ENCODE measurements at regions not wholly inside any gene's neighbourhood (a gene's known extent, or its start where the extent isn't known, plus 50 kb on each side); places are given as distances from the start of the nearest gene placed in this dataset.

- Histone ChIP-seq H3K9ac (ENCODE audit: insufficient read depth, low read length) (no peak overlapping the region), H3K9me3 (ENCODE audit: control insufficient read depth, insufficient read depth, low read depth, low read length) (no peaks in the 10 kb centered on the region), H3K27me3 (ENCODE audit: control insufficient read depth, insufficient read depth, low read length) (peaks cover 46% of the 10 kb centered on the region), H3K4me3 (replicated peaks in 1 of 4; ENCODE audit: control extremely low read depth in 1 of 4, insufficient read depth in 1 of 4, low read depth in 3 of 4, low read length in 4 of 4) (no peak overlapping the region), H3K36me3 (ENCODE audit: control insufficient read depth, insufficient read depth, low read length) (no peaks in the 10 kb centered on the region), H2AFZ (ENCODE audit: low read length) (no peak overlapping the region), H4K20me1 (ENCODE audit: control insufficient read depth, extremely low read depth, insufficient read depth, low read length) (no peaks in the 10 kb centered on the region), H3K4me2 (ENCODE audit: extremely low read depth, insufficient read depth, low read length) (no peak overlapping the region), H3K27ac (ENCODE audit: insufficient read depth, low read length) (no peak overlapping the region), H3K79me2 (ENCODE audit: control insufficient read depth, insufficient read depth, low read length) (no peaks in the 10 kb centered on the region), H3K4me1 (ENCODE audit: control insufficient read depth, extremely low read depth, insufficient read depth, low read length) (no peaks in the 10 kb centered on the region)
- TF ChIP-seq EZH2 (IDR thresholded peaks at IDR 0.05; ENCODE audit: low read length, missing control alignments), result no peak
- no peak for TF ChIP-seq CTCF (conservative IDR thresholded peaks at IDR 0.05 in 1 of 2, IDR thresholded peaks at IDR 0.05 in 1 of 2; ENCODE audit: low read depth in 1 of 2, low read length in 2 of 2)
- no peak for DNase-seq (ENCODE audit: low read depth in 2 of 2)
These were observed 98.0 kb downstream of the INHBB start for GRCh38 chr2:120443946-120444345.

GRCh38 chr2:120444691-120445240, 98.8 kb downstream of the INHBB start:
- Histone ChIP-seq H3K9ac (ENCODE audit: insufficient read depth, low read length) (no peak overlapping the region), H3K4me3 (replicated peaks in 1 of 4; ENCODE audit: control extremely low read depth in 1 of 4, insufficient read depth in 1 of 4, low read depth in 3 of 4, low read length in 4 of 4) (no peak overlapping the region), H3K4me1 (ENCODE audit: control insufficient read depth, extremely low read depth, insufficient read depth, low read length) (no peaks in the 10 kb centered on the region), H3K9me3 (ENCODE audit: control insufficient read depth, insufficient read depth, low read depth, low read length) (no peaks in the 10 kb centered on the region), H3K79me2 (ENCODE audit: control insufficient read depth, insufficient read depth, low read length) (no peaks in the 10 kb centered on the region), H3K36me3 (ENCODE audit: control insufficient read depth, insufficient read depth, low read length) (no peaks in the 10 kb centered on the region), H3K4me2 (ENCODE audit: extremely low read depth, insufficient read depth, low read length) (no peak overlapping the region), H3K27me3 (ENCODE audit: control insufficient read depth, insufficient read depth, low read length) (peaks cover 46% of the 10 kb centered on the region), H3K27ac (ENCODE audit: insufficient read depth, low read length) (no peak overlapping the region), H2AFZ (ENCODE audit: low read length) (no peak overlapping the region), H4K20me1 (ENCODE audit: control insufficient read depth, extremely low read depth, insufficient read depth, low read length) (no peaks in the 10 kb centered on the region)
- no peak for TF ChIP-seq EZH2 (IDR thresholded peaks at IDR 0.05; ENCODE audit: low read length, missing control alignments)
- no peak for TF ChIP-seq CTCF (conservative IDR thresholded peaks at IDR 0.05 in 1 of 2, IDR thresholded peaks at IDR 0.05 in 1 of 2; ENCODE audit: low read depth in 1 of 2, low read length in 2 of 2)
- no peak for DNase-seq (ENCODE audit: low read depth in 2 of 2)

- peak in 1 of 2 donors; percentile 35 for DNase-seq (ENCODE audit: low read depth in 2 of 2)
These were observed 99.7 kb downstream of the INHBB start for GRCh38 chr2:120445449-120446143.

More at GRCh38 chr2:120445449-120446143, 99.7 kb downstream of the INHBB start:
- Histone ChIP-seq H3K4me3 (replicated peaks in 1 of 4; ENCODE audit: control extremely low read depth in 1 of 4, insufficient read depth in 1 of 4, low read depth in 3 of 4, low read length in 4 of 4) (no peak overlapping the region), H2AFZ (ENCODE audit: low read length) (no peak overlapping the region), H3K79me2 (ENCODE audit: control insufficient read depth, insufficient read depth, low read length) (no peaks in the 10 kb centered on the region), H3K9ac (ENCODE audit: insufficient read depth, low read length) (no peak overlapping the region), H3K27ac (ENCODE audit: insufficient read depth, low read length) (no peak overlapping the region), H3K27me3 (ENCODE audit: control insufficient read depth, insufficient read depth, low read length) (peaks cover 42% of the 10 kb centered on the region), H3K4me2 (ENCODE audit: extremely low read depth, insufficient read depth, low read length) (no peak overlapping the region), H3K9me3 (ENCODE audit: control insufficient read depth, insufficient read depth, low read depth, low read length) (no peaks in the 10 kb centered on the region), H4K20me1 (ENCODE audit: control insufficient read depth, extremely low read depth, insufficient read depth, low read length) (no peaks in the 10 kb centered on the region), H3K4me1 (ENCODE audit: control insufficient read depth, extremely low read depth, insufficient read depth, low read length) (no peaks in the 10 kb centered on the region), H3K36me3 (ENCODE audit: control insufficient read depth, insufficient read depth, low read length) (no peaks in the 10 kb centered on the region)
- TF ChIP-seq CTCF (conservative IDR thresholded peaks at IDR 0.05 in 1 of 2, IDR thresholded peaks at IDR 0.05 in 1 of 2; ENCODE audit: low read depth in 1 of 2, low read length in 2 of 2) (no peak), EZH2 (IDR thresholded peaks at IDR 0.05; ENCODE audit: low read length, missing control alignments) (no peak)
